ENCODE measurements at regions not wholly inside any gene's neighbourhood (a gene's known extent, or its start where the extent isn't known, plus 50 kb on each side); places are given as distances from the start of the nearest gene placed in this dataset.

DNA sequence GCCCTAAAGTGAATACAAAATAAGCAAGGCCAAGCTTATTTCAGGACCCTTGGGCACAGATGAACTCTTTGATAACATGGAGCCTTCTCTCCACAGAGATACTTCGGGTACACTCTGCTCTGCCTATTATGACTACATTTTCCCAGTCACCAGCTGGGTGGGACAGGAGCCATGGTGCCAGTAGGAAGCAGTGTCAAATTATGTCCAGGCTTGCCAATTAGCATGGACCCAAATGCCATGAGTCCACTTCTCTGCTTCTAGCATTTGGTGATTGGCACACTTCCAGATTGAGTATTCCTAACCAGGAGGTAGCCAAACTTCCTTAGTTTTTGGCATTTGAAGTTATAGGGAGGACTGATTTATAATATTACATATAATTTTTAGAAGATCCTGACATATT, 513.8 kb upstream of the HTR1E start:
- TF ChIP-seq ZNF354B (CRISPR knock-in tag; IDR thresholded peaks at IDR 0.05): no peak
- TF ChIP-seq, protein P1, sequence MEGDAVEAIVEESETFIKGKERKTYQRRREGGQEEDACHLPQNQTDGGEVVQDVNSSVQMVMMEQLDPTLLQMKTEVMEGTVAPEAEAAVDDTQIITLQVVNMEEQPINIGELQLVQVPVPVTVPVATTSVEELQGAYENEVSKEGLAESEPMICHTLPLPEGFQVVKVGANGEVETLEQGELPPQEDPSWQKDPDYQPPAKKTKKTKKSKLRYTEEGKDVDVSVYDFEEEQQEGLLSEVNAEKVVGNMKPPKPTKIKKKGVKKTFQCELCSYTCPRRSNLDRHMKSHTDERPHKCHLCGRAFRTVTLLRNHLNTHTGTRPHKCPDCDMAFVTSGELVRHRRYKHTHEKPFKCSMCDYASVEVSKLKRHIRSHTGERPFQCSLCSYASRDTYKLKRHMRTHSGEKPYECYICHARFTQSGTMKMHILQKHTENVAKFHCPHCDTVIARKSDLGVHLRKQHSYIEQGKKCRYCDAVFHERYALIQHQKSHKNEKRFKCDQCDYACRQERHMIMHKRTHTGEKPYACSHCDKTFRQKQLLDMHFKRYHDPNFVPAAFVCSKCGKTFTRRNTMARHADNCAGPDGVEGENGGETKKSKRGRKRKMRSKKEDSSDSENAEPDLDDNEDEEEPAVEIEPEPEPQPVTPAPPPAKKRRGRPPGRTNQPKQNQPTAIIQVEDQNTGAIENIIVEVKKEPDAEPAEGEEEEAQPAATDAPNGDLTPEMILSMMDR (CRISPR knock-in tag; IDR thresholded peaks at IDR 0.05): no peak
- no peak for TF ChIP-seq RXRA (CRISPR knock-in tag; IDR thresholded peaks at IDR 0.05)
- TF ChIP-seq CBX2 (IDR thresholded peaks at IDR 0.05; ENCODE audit: low read depth, low read length): no peak
- no peak for TF ChIP-seq CBX2 (CRISPR knock-in tag; IDR thresholded peaks at IDR 0.05; ENCODE audit: low read depth)
- TF ChIP-seq BCL6 (CRISPR knock-in tag; IDR thresholded peaks at IDR 0.05): no peak
- TF ChIP-seq POLR2A (IDR thresholded peaks at IDR 0.05; ENCODE audit: insufficient read depth in 1 of 2, low read depth in 2 of 2, low read length in 2 of 2): no peak
- TF ChIP-seq, protein P2, sequence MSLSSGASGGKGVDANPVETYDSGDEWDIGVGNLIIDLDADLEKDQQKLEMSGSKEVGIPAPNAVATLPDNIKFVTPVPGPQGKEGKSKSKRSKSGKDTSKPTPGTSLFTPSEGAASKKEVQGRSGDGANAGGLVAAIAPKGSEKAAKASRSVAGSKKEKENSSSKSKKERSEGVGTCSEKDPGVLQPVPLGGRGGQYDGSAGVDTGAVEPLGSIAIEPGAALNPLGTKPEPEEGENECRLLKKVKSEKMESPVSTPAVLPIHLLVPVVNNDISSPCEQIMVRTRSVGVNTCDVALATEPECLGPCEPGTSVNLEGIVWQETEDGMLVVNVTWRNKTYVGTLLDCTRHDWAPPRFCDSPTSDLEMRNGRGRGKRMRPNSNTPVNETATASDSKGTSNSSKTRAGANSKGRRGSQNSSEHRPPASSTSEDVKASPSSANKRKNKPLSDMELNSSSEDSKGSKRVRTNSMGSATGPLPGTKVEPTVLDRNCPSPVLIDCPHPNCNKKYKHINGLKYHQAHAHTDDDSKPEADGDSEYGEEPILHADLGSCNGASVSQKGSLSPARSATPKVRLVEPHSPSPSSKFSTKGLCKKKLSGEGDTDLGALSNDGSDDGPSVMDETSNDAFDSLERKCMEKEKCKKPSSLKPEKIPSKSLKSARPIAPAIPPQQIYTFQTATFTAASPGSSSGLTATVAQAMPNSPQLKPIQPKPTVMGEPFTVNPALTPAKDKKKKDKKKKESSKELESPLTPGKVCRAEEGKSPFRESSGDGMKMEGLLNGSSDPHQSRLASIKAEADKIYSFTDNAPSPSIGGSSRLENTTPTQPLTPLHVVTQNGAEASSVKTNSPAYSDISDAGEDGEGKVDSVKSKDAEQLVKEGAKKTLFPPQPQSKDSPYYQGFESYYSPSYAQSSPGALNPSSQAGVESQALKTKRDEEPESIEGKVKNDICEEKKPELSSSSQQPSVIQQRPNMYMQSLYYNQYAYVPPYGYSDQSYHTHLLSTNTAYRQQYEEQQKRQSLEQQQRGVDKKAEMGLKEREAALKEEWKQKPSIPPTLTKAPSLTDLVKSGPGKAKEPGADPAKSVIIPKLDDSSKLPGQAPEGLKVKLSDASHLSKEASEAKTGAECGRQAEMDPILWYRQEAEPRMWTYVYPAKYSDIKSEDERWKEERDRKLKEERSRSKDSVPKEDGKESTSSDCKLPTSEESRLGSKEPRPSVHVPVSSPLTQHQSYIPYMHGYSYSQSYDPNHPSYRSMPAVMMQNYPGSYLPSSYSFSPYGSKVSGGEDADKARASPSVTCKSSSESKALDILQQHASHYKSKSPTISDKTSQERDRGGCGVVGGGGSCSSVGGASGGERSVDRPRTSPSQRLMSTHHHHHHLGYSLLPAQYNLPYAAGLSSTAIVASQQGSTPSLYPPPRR (CRISPR knock-in tag; IDR thresholded peaks at IDR 0.05; ENCODE audit: borderline replicate concordance): no peak
